Kidney capillary endothelial cell (primary cell): ENCODE measurements at regions not wholly inside any gene's neighbourhood (a gene's known extent, or its start where the extent isn't known, plus 50 kb on each side); places are given as distances from the start of the nearest gene placed in this dataset.
"Not testable (repeated sequence)": the region's sequence is repeated elsewhere in the genome, so short reads cannot be mapped to it uniquely, and the experiment has no call there.

Source experiments
- DNase-seq: peaks from one replicate; pipeline ENCODE4 v3.0.0-alpha.2; 2018; ENCODE audit warnings: low spot score

- DNase-seq = no peak
Measured at GRCh38 chr2:35933031-35933430, 422.5 kb upstream of the CRIM1 start.

- no peak for DNase-seq
Measured at GRCh38 chr2:35932276-35932963, 423.2 kb upstream of the CRIM1 start.

- no peak for DNase-seq
Measured at GRCh38 chr2:35931626-35932025, 424.0 kb upstream of the CRIM1 start.

GRCh38 chr2:35931115-35931514 lies 424.5 kb upstream of the CRIM1 start:
- DNase-seq = no peak

- DNase-seq = no peak
Measured at GRCh38 chr2:35929551-35929950, 426.0 kb upstream of the CRIM1 start.

- DNase-seq = no peak
Measured at GRCh38 chr2:35920061-35920460, 435.5 kb upstream of the CRIM1 start.

- DNase-seq = no peak
Measured at GRCh38 chr2:35915261-35915660, 440.3 kb upstream of the CRIM1 start.

- no peak for DNase-seq
Measured at GRCh38 chr2:35891936-35892335, 463.6 kb upstream of the CRIM1 start.

GRCh38 chr2:35891528-35891927 lies 464.1 kb upstream of the CRIM1 start:
- no peak for DNase-seq

- DNase-seq = no peak
Measured at GRCh38 chr2:35887146-35887545, 468.4 kb upstream of the CRIM1 start.

GRCh38 chr2:35873921-35874320 lies 481.7 kb upstream of the CRIM1 start:
- no peak for DNase-seq

GRCh38 chr2:35871672-35872071 lies 483.9 kb upstream of the CRIM1 start:
- no peak for DNase-seq

GRCh38 chr2:35870713-35871112 lies 484.9 kb upstream of the CRIM1 start:
- DNase-seq = no peak

- no peak for DNase-seq
Measured at GRCh38 chr2:35864141-35864540, 491.4 kb upstream of the CRIM1 start.

- DNase-seq = no peak
Measured at GRCh38 chr2:35858216-35858615, 497.4 kb upstream of the CRIM1 start.

- DNase-seq = no peak
Measured at GRCh38 chr2:35857498-35857897, 498.1 kb upstream of the CRIM1 start.

- DNase-seq = no peak
Measured at GRCh38 chr2:35831385-35831784, 524.2 kb upstream of the CRIM1 start.

GRCh38 chr2:35830833-35831232 lies 524.7 kb upstream of the CRIM1 start:
- DNase-seq = no peak

GRCh38 chr2:35827086-35827485 lies 528.5 kb upstream of the CRIM1 start:
- DNase-seq = no peak

- DNase-seq = no peak
Measured at GRCh38 chr2:35822716-35823115, 532.9 kb upstream of the CRIM1 start.

GRCh38 chr2:35821675-35822074 lies 533.9 kb upstream of the CRIM1 start:
- no peak for DNase-seq

GRCh38 chr2:35820391-35820790 lies 535.2 kb upstream of the CRIM1 start:
- DNase-seq = no peak

- no peak for DNase-seq
Measured at GRCh38 chr2:35819033-35819432, 536.5 kb upstream of the CRIM1 start.

- DNase-seq = not testable (repeated sequence)
Measured at GRCh38 chr2:35818359-35818758, 537.2 kb upstream of the CRIM1 start.

GRCh38 chr2:35814597-35814996 lies 541.0 kb upstream of the CRIM1 start:
- DNase-seq = not testable (repeated sequence)
